Gastrocnemius medialis (tissue), 4 donors: ENCODE measurements at regions not wholly inside any gene's neighbourhood (a gene's known extent, or its start where the extent isn't known, plus 50 kb on each side); places are given as distances from the start of the nearest gene placed in this dataset.

ENCODE experiments used
- CTCF ChIP-seq, 5 experiments: fragments of 450-650 bp in 3 of 5; fragments of 200-600 bp in 2 of 5; sonication (generic) in 2 of 5; IDR thresholded peaks in 4 of 5; conservative IDR thresholded peaks in 1 of 5; 1 replicate in 4 of 5; 2 replicates in 1 of 5; pipeline ENCODE4 v1.5.1; 2016 to 2019; ENCODE audit warnings: antibody characterized with exemption in 5 of 5, mild to moderate bottlenecking in 3 of 5, moderate library complexity in 3 of 5
- POLR2A ChIP-seq, 2 donors: fragments of 450-650 bp; IDR thresholded peaks; one replicate each; pipeline ENCODE4 v1.6.1; 2017; ENCODE audit warnings: antibody characterized with exemption in 2 of 2, mild to moderate bottlenecking in 2 of 2, moderate library complexity in 2 of 2

DNA sequence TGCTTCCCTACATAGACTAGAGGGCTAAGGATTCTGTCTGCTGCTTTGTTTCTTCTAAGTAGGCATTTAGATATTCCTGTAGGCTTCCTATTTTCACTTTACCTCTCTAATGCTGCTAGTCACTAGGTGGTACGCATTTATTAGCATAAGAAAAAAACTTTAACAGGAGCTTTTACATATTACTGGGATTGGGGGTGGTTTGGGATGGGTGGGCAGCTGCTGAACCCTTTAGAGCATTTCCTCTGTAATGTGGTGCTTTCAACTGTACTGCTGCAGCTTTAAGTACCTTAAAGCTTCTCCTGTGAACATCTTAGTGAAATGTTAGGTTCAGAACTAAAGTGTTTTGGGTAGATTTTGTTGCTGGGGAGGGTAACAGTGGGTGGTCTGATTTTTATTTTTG is 92.6 kb downstream of the ZNF486 start:
- TF ChIP-seq POLR2A (IDR thresholded peaks at IDR 0.05), result no peak
- TF ChIP-seq CTCF (IDR thresholded peaks at IDR 0.05 in 4 of 5, conservative IDR thresholded peaks at IDR 0.05 in 1 of 5), result no peak
